IPS-NIHi7 (cell line): ENCODE measurements at regions not wholly inside any gene's neighbourhood (a gene's known extent, or its start where the extent isn't known, plus 50 kb on each side); places are given as distances from the start of the nearest gene placed in this dataset.
A peak's percentile ranks its signal among the peaks of the same experiment; 100 is the strongest.

Source experiments
- DNase-seq: peaks from one replicate; pipeline ENCODE4 v3.0.0; 2012; ENCODE audit warnings: mixed read lengths; ENCODE audit errors: extremely low spot score

DNA sequence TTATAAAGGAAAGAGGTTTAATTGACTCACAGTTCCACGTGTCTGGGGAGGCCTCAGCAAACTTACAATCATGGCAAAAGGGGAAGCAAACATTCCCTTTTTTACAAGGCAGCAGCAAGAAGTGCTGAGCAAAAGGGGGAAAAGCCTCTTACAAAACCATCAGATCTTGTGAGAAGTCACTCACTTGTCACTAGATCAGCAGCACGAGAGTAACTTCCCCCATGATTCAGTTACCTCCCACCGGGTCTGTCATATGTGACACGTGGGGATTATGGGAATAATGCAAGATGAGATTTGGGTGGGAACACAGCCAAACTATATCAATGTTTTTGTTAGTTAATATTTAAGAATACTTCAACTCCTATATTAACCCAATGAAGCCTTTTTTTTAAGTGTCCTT, 275.2 kb upstream of the CDH9 start:
- no peak for DNase-seq

GRCh38 chr5:27312291-27312893, 274.0 kb upstream of the CDH9 start:
- DNase-seq = no peak

- no peak for DNase-seq
These were observed 273.2 kb upstream of the CDH9 start for GRCh38 chr5:27311544-27311943.

- no peak for DNase-seq
These were observed 269.8 kb upstream of the CDH9 start for GRCh38 chr5:27308153-27308552.

DNA sequence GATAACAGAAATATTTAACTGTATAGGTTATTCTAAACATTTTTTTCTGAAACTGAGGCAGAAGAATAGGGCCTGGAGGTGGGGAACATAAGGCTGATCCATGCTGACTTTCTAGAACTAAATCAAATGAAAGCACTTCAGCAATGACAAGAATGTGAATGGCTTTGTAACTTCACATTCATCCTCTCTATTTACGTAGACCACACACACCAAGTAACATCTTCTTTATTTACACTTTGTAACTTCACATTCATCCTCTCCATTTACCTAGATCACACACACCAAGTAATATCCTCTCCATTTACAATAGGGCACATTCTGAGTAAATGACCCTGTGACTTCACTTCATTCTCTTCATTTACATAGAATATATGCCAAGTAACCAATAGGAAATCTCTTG, 251.8 kb upstream of the CDH9 start:
- no peak for DNase-seq

- DNase-seq = no peak
These were observed 237.7 kb upstream of the CDH9 start for GRCh38 chr5:27276119-27276518.

DNA sequence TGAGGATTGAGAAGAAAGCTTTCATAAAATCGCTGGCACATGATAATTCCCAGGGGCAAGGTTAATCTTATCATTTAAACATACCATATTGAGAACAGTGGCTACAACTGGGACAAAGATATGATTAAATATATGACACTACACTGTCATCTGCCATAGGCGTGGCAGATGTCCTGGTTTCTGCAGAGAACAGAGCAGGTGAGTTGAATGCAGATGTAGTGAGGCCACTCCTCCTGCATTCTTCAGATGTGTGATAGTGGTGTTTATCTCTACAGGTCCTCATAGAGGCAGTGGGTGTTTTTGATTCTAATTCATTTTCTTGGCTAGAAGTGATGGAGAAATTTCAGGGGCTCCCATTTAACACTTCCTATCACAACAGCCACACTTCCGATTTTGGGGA, 237.0 kb upstream of the CDH9 start:
- no peak for DNase-seq

- no peak for DNase-seq
These were observed 231.4 kb upstream of the CDH9 start for GRCh38 chr5:27269766-27270165.

- DNase-seq = no peak
These were observed 228.9 kb upstream of the CDH9 start for GRCh38 chr5:27267209-27267824.

DNA sequence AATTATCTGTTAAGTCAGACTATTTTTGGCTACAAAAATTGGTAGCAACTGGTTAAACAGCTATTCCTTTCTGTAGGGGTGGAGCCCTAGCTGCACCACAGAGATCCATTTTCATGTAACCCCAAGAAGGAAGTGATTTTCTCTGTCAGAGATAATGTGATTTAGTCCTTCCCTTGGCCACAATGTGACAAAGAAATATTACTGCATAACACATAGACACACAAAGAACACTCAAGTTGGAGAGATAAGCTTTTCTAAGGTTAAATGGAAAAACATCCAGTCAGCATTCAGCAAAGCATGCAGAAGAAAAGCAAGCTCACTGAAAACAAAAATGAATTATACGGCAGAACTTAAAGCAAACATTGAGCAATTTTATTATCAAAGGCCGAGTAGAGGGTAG, 227.8 kb upstream of the CDH9 start:
- no peak for DNase-seq

GRCh38 chr5:27257696-27258095, 219.3 kb upstream of the CDH9 start:
- no peak for DNase-seq

DNA sequence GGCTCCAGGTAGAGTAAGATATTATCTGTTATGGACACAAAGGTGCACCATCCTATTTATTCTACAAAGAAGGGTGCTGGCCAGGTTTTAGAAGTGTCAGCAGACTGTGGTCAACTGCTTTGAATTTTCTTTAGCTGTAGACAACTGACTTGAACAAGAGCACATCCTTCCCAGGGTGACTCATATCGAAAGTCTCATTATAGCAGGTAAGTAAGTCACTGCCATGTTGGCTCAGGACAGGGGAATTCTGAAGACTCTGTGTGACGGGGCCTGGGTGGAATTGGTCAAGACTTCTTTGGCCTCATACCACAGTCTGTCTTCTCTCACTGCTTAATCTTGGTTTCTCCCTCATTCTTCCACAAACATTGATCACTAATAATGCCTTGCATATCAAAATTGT, 214.5 kb upstream of the CDH9 start:
- no peak for DNase-seq

- no peak for DNase-seq
These were observed 203.9 kb upstream of the CDH9 start for GRCh38 chr5:27242258-27242626.

DNA sequence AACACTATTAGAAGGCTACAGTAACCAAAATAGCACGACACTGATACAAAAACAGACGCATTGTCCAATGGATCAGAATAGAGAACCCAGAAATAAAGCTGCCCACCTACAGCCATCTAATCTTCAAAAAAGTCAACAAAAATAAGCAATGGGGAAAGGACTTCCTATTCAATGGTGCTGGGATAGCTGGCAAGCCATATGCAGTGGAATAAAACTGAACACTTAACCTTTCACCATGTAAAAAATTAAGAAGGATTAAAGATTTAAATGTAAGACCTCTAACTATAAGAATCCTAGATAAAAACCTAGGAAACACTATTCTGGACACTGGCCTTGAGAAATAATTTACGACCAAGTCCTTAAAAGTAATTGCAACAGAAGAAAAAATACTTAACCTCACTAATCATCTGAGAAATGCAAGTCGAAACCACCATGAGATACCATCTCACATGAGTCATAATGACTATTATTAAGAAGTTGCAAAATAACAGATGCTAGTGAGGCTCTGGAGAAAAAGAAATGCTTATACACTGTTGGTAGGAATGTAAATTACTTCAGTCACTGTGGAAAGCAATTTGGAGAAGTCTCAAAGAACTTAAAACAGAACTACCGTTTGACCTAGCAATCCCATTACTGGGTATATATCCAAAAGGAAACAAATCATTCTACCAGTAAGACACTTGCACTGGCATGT, 203.3 kb upstream of the CDH9 start:
- DNase-seq = no peak

- DNase-seq = no peak
These were observed 202.4 kb upstream of the CDH9 start for GRCh38 chr5:27240791-27241190.

DNA sequence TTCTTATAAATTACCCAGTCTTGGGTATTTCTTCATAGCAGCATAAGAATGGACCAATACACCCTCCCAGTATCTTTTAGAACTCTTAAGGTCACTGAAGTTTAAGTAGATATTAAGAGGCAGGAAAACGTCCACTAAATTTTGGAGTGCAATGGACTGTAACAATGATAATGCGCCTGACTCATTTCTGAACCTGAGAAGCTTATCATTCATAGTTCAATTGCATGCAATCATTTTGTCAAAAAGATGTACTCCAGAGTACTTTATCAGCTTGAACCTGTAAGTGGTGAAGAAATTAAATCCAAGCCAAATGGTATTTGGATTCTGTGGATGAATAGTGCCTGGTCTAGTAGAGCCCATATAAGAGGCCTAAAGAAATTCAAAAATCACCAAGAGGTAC, 196.5 kb upstream of the CDH9 start:
- DNase-seq = no peak

DNA sequence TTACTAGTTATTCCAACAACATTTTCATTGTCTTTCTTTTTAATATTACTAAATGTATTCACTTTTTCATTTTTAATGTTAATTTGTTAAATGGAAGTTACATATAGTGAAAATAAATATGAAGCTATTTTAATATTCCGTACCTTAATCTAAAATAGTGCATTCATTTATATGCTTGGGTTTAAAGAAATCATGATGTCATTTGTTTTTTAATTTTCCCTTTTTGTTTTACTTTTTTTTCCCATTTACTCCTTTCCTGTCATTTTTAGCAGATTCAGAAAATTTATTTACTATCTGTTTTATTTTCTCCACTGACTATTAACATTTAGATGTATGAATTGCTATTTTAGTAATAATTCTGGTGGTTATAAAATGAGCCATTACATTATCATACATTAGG, 183.0 kb upstream of the CDH9 start:
- DNase-seq = no peak

GRCh38 chr5:27220752-27221151, 182.4 kb upstream of the CDH9 start:
- no peak for DNase-seq

DNA sequence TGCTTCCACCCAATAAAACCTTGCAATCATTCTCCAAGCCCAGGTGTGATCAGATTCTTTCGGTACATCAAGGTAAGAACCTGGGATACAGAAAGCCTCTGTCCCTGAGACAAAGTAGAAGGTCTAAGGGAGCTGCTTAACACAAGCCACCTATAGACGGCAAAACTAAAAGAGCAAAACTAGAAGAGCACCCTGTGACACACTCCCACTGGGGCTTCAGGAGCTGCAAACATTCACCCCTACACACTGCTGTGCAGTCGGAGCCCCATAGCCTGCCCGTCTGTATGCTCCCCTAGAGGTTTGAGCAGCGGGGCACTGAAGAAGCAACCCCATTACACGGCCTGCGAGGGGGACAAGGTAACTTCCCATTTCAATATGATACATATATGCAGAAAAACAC, 179.6 kb upstream of the CDH9 start:
- DNase-seq = no peak

DNA sequence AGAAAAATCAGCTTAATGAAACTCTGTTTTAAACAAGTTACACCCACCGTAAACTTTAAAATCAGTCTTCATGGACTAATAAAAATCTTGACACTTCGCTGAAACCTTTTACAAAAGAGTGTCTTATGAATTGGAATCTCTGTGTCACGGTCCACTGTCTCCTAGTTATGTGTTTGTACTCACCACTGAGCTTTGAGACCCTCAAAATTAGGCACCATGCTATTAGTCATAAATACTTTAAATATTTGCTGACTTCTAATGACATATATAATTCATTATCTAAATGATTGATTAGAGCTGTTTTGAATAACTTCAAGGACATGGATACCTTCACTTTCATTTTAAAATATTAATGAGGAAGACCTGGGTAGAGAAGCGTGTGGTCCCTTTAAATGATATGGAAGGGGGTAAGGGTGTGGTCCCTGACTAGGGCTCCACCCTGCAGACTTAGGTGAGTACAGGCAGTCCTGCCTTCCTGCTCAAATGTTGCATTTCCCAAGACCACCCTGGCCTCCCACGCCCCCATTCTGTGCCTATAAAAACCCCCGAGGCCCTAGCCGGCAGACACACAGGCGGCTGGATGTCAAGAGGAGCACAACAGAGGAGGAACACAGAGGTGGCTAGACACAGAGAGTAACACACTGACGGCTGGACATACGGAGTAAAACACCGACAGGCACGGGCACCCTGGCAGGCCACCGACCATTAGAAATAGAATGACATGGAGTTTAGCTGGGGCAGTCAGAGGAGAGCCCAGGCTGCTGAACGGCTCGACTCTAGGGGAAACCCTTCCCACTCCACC, 179.0 kb upstream of the CDH9 start:
- DNase-seq = peak; percentile 3

DNA sequence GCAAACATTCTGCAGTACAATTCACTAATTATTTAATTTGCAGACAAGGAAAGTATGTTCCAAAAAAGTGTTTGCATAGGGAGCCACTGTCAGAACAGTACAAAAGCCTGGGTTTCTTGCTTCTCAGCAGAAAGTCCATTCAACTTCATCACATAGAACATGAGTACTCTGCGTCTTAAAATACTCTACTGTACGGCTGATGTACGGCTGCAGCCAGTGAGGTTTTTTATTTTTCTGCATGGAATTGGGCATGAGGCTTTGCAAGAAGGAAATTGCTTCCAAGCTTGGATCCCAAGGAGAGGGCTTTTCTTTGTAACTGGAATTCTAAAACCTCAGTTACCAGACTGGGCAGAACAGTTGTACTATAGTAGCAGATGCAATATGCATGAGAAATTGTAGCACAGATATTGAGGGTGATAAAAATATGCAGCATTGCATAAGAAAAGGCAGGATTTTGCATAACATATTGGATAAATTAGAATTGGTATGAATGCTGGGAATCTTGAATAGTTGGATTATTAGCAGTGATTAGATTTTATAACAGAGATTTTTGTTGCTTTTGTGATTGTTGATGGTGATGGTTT, 178.1 kb upstream of the CDH9 start:
- DNase-seq = no peak

DNA sequence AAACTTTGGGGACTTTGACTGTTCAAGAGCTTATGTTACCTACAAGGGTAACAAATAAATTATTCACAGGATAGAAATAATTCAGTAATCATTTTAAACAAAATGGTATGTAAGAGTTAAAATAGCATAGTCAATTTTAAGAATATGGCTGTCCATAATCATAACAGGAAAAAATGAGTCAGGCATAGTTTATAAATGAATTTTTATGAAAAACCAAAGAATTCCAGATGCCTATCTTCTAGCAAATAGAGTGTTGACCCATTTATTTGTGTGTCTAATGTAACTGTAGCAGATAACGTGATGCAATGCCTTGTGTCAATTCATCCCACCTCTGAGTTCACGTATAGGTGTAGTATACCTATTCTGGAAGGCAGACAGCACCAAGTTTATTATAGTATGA, 169.7 kb upstream of the CDH9 start:
- no peak for DNase-seq
